Adipocyte (in vitro differentiated cells): ENCODE measurements at regions not wholly inside any gene's neighbourhood (a gene's known extent, or its start where the extent isn't known, plus 50 kb on each side); places are given as distances from the start of the nearest gene placed in this dataset.
A peak's percentile ranks its signal among the peaks of the same experiment; 100 is the strongest.
"Not testable (repeated sequence)": the region's sequence is repeated elsewhere in the genome, so short reads cannot be mapped to it uniquely, and the experiment has no call there.

Experiments used
- DNase-seq: peaks from one replicate; pipeline ENCODE4 v3.0.0-alpha.2; 2015; ENCODE audit warnings: low read depth
- H3K27me3 ChIP-seq: replicated peaks from 2 replicates; pipeline ENCODE4 v1.7.0; 2013; ENCODE audit warnings: mild to moderate bottlenecking, low read length, moderate library complexity; ENCODE audit not compliant: control insufficient read depth, insufficient read depth
- H3K36me3 ChIP-seq: 2 replicates; pipeline ENCODE4 v1.7.0; 2013; ENCODE audit warnings: low read length, mild to moderate bottlenecking, moderate library complexity; ENCODE audit not compliant: control insufficient read depth, insufficient read depth, severe bottlenecking
- H3K4me1 ChIP-seq: 2 replicates; pipeline ENCODE4 v1.7.0; 2013; ENCODE audit warnings: mild to moderate bottlenecking, low read length, moderate library complexity; ENCODE audit not compliant: control insufficient read depth, insufficient read depth
- H3K4me3 ChIP-seq: 2 replicates; pipeline ENCODE4 v1.7.0; 2013; ENCODE audit warnings: mild to moderate bottlenecking, low read length, moderate library complexity
- H3K9ac ChIP-seq: 2 replicates; pipeline ENCODE4 v1.7.0; 2013; ENCODE audit warnings: mild to moderate bottlenecking, low read length, moderate library complexity
- H3K9me3 ChIP-seq: 2 replicates; pipeline ENCODE4 v1.7.0; 2013; ENCODE audit warnings: mild to moderate bottlenecking, low read length, moderate library complexity; ENCODE audit not compliant: control insufficient read depth

- not testable (repeated sequence) for H3K4me3 ChIP-seq, H3K27me3 ChIP-seq, H3K4me1 ChIP-seq, H3K9me3 ChIP-seq, DNase-seq, H3K9ac ChIP-seq, H3K36me3 ChIP-seq
Observed at GRCh38 chr2:113365290-113365689, 72.2 kb upstream of the ZNG1B start.

- Histone ChIP-seq H3K36me3 (no peaks in the 10 kb centered on the region), H3K4me1 (no peaks in the 10 kb centered on the region)
Observed at GRCh38 chr2:113361051-113361450, 76.4 kb upstream of the ZNG1B start.

GRCh38 chr2:113357071-113357470 lies 78.3 kb upstream of the PAX8 start:
- no peaks in the 10 kb centered on the region for H3K9me3 ChIP-seq
- H3K36me3 ChIP-seq, result no peaks in the 10 kb centered on the region
- no peak overlapping the region for H3K9ac ChIP-seq
- no peaks in the 10 kb centered on the region for H3K4me1 ChIP-seq
- no peak for DNase-seq
- no peak overlapping the region for H3K4me3 ChIP-seq
- no peaks in the 10 kb centered on the region for H3K27me3 ChIP-seq

More at GRCh38 chr2:113361051-113361450, 76.4 kb upstream of the ZNG1B start:
- no peak for DNase-seq
- Histone ChIP-seq H3K4me3 (no peak overlapping the region), H3K9me3 (no peaks in the 10 kb centered on the region), H3K9ac (no peak overlapping the region), H3K27me3 (no peaks in the 10 kb centered on the region)

GRCh38 chr2:113356284-113356683 lies 77.6 kb upstream of the PAX8 start:
- not testable (repeated sequence) for H3K27me3 ChIP-seq, H3K9ac ChIP-seq, H3K9me3 ChIP-seq, H3K36me3 ChIP-seq, DNase-seq, H3K4me1 ChIP-seq, H3K4me3 ChIP-seq

GRCh38 chr2:113355339-113356015 lies 76.8 kb upstream of the PAX8 start:
- H3K27me3 ChIP-seq, H3K36me3 ChIP-seq, H3K4me1 ChIP-seq, DNase-seq, H3K9me3 ChIP-seq, H3K9ac ChIP-seq, H3K4me3 ChIP-seq: not testable (repeated sequence)

- H3K9ac ChIP-seq, result no peak overlapping the region
- H3K27me3 ChIP-seq, result no peaks in the 10 kb centered on the region
- no peak for DNase-seq
- no peaks in the 10 kb centered on the region for H3K9me3 ChIP-seq
- H3K4me3 ChIP-seq, result no peak overlapping the region
- H3K36me3 ChIP-seq, result no peaks in the 10 kb centered on the region
- no peaks in the 10 kb centered on the region for H3K4me1 ChIP-seq
Observed at GRCh38 chr2:113351375-113352355, 72.9 kb upstream of the PAX8 start.

- not testable (repeated sequence) for H3K4me3 ChIP-seq, H3K9ac ChIP-seq, H3K9me3 ChIP-seq, H3K36me3 ChIP-seq, DNase-seq, H3K27me3 ChIP-seq
- H3K4me1 ChIP-seq, result peaks cover 17% of the 10 kb centered on the region
Observed at GRCh38 chr2:113343800-113344199, 65.1 kb upstream of the PAX8 start.

- no peak overlapping the region for H3K9ac ChIP-seq
- no peaks in the 10 kb centered on the region for H3K9me3 ChIP-seq
- H3K4me3 ChIP-seq, result no peak overlapping the region
- no peaks in the 10 kb centered on the region for H3K27me3 ChIP-seq
- no peaks in the 10 kb centered on the region for H3K36me3 ChIP-seq
- DNase-seq, result no peak
- H3K4me1 ChIP-seq, result peaks cover 29% of the 10 kb centered on the region
Observed at GRCh38 chr2:113342650-113343049, 63.9 kb upstream of the PAX8 start.

- not testable (repeated sequence) for DNase-seq, H3K36me3 ChIP-seq, H3K27me3 ChIP-seq, H3K9ac ChIP-seq, H3K4me3 ChIP-seq, H3K9me3 ChIP-seq
- H3K4me1 ChIP-seq, result peaks cover 36% of the 10 kb centered on the region
Observed at GRCh38 chr2:113341870-113342253, 63.1 kb upstream of the PAX8 start.

GRCh38 chr2:113341191-113341869 lies 62.6 kb upstream of the PAX8 start:
- Histone ChIP-seq H3K4me3 (no peak overlapping the region), H3K4me1 (peaks cover 42% of the 10 kb centered on the region), H3K36me3 (no peaks in the 10 kb centered on the region), H3K27me3 (no peaks in the 10 kb centered on the region), H3K9ac (no peak overlapping the region), H3K9me3 (no peaks in the 10 kb centered on the region)
- no peak for DNase-seq

- Histone ChIP-seq H3K4me1 (peaks cover 58% of the 10 kb centered on the region), H3K27me3 (no peaks in the 10 kb centered on the region), H3K36me3 (no peaks in the 10 kb centered on the region), H3K4me3 (peak overlapping the region; percentile 22), H3K9ac (peak overlapping the region; percentile 44), H3K9me3 (no peaks in the 10 kb centered on the region)
- no peak for DNase-seq
Observed at GRCh38 chr2:113337809-113338208, 59.1 kb upstream of the PAX8 start.
